GM12878 (cell line): ENCODE measurements at regions not wholly inside any gene's neighbourhood (a gene's known extent, or its start where the extent isn't known, plus 50 kb on each side); places are given as distances from the start of the nearest gene placed in this dataset.
A peak's percentile ranks its signal among the peaks of the same experiment; 100 is the strongest.

Experiments
- ATAC-seq: fragments of 200-7000 bp; cut with Tn5 transposase; 3 replicates; pipeline ENCODE4 v1.9.1; 2020; ENCODE audit warnings: mild to moderate bottlenecking, moderate library complexity
- BruUV-seq: library from RNA; stranded (reverse); fragments of 400-500 nt; replicated peaks from 2 replicates; lab custom pipeline; 2021; lab: Mats Ljungman, UMichigan
- CTCF ChIA-PET: fragments of 300-600 bp; sonication (Branson Sonifier 250); formaldehyde crosslinking; extraction: SDS; loops from one replicate; lab custom pipeline; 2021; ENCODE audit warnings: inconsistent platforms; lab: Yijun Ruan, JAX
- POLR2A ChIA-PET: fragments of 350-600 bp; formaldehyde crosslinking; extraction: SDS; loops from one replicate; lab custom pipeline; 2021; ENCODE audit warnings: inconsistent platforms; lab: Charles Lee
- RAD21 ChIA-PET: fragments of 300-600 bp; sonication (Branson Sonifier 250); formaldehyde crosslinking; loops from one replicate; lab custom pipeline; 2023; ENCODE audit warnings: antibody characterized with exemption; ENCODE audit not compliant: unreplicated experiment; lab: Charles Lee
- SMC1A ChIA-PET: fragments of 300-600 bp; sonication (Branson Sonifier 250); formaldehyde crosslinking; loops from one replicate; lab custom pipeline; 2023; ENCODE audit not compliant: unreplicated experiment, uncharacterized antibody; lab: Charles Lee
- DNase-seq: peaks from one replicate; pipeline ENCODE4 v3.0.0-alpha.2; 2011; ENCODE audit warnings: low read depth, low spot score
- FAIRE-seq: peaks from 3 replicates; lab custom pipeline; 2011; peaks lifted over from hg19 to GRCh38; lab: Jason Lieb, UNC
- H2AFZ ChIP-seq: 2 replicates; pipeline ENCODE4 v1.6.0; 2011; ENCODE audit warnings: low read depth, low read length, control low read depth; ENCODE audit not compliant: control insufficient read depth
- H3K27ac ChIP-seq: 2 replicates; pipeline ENCODE4 v1.5.1; 2011; ENCODE audit warnings: control low read depth; ENCODE audit not compliant: control insufficient read depth, insufficient read depth
- H3K27me3 ChIP-seq, 2 experiments: replicated peaks in 1 of 2; 2 replicates each; pipeline versions ENCODE4 v1.6.0 to v1.6.1; 2011; ENCODE audit warnings: low read length in 1 of 2; ENCODE audit not compliant: control insufficient read depth in 2 of 2, insufficient read depth in 2 of 2
- H3K36me3 ChIP-seq, 2 experiments: 2 replicates each; pipeline ENCODE4 v1.5.1; 2011; ENCODE audit warnings: low read length in 1 of 2; ENCODE audit not compliant: control insufficient read depth in 2 of 2, insufficient read depth in 2 of 2
- H3K4me1 ChIP-seq: 2 replicates; pipeline ENCODE4 v1.6.1; 2011; ENCODE audit warnings: mild to moderate bottlenecking, low read length, moderate library complexity, mixed read lengths; ENCODE audit not compliant: control insufficient read depth, insufficient read depth
- H3K4me2 ChIP-seq: 2 replicates; pipeline ENCODE4 v1.6.0; 2011; ENCODE audit warnings: control low read depth; ENCODE audit not compliant: control insufficient read depth, insufficient read depth
- H3K4me3 ChIP-seq: fragments of 200-600 bp; sonication (generic); 2 replicates; pipeline ENCODE4 v1.5.1; 2016
- H3K79me2 ChIP-seq: 2 replicates; pipeline ENCODE4 v1.6.0; 2011; ENCODE audit warnings: low read length; ENCODE audit not compliant: control insufficient read depth, insufficient read depth
- H3K9ac ChIP-seq: 2 replicates; pipeline ENCODE4 v1.8.0; 2011; ENCODE audit warnings: low read length, control low read depth, mixed read lengths; ENCODE audit not compliant: control insufficient read depth, insufficient read depth
- H3K9me3 ChIP-seq: replicated peaks from 3 replicates; pipeline ENCODE4 v1.5.1; 2011; ENCODE audit warnings: mild to moderate bottlenecking, low read length; ENCODE audit not compliant: control insufficient read depth, insufficient read depth
- H4K20me1 ChIP-seq: 2 replicates; pipeline ENCODE4 v1.6.0; 2011; ENCODE audit not compliant: control insufficient read depth, insufficient read depth
- BACH1 ChIP-seq: fragments of 450-650 bp; IDR thresholded peaks from 2 replicates; pipeline ENCODE4 v1.6.1; 2017; ENCODE audit warnings: mild to moderate bottlenecking, borderline replicate concordance
- CBX5 ChIP-seq: sonication (generic); IDR thresholded peaks from 2 replicates; pipeline ENCODE4 v1.6.1; 2016; ENCODE audit warnings: low read depth, moderate library complexity, mild to moderate bottlenecking, inconsistent platforms
- CEBPB ChIP-seq, 2 experiments: fragments of 150-350 bp in 1 of 2; IDR thresholded peaks; 2 replicates each; pipeline ENCODE4 v1.6.1; 2012 to 2014; ENCODE audit warnings: low read depth in 2 of 2, low read length in 2 of 2, borderline replicate concordance in 1 of 2, inconsistent platforms in 1 of 2
- EED ChIP-seq: sonication (generic); IDR thresholded peaks from 2 replicates; pipeline ENCODE4 v1.6.1; 2016; ENCODE audit warnings: antibody characterized with exemption, low read depth
- PAX5 ChIP-seq: IDR thresholded peaks from 2 replicates; pipeline ENCODE4 v1.6.1; 2011; ENCODE audit warnings: low read depth, low read length, borderline replicate concordance
- PAX8 ChIP-seq: fragments of 450-650 bp; IDR thresholded peaks from 2 replicates; pipeline ENCODE4 v1.6.1; 2017; ENCODE audit warnings: mild to moderate bottlenecking, moderate library complexity
- POLR2A ChIP-seq: IDR thresholded peaks from 2 replicates; pipeline ENCODE4 v1.6.1; 2011; ENCODE audit warnings: low read depth, mild to moderate bottlenecking, low read length
- TBL1XR1 ChIP-seq: IDR thresholded peaks from 2 replicates; pipeline ENCODE4 v1.6.1; 2012; ENCODE audit warnings: low read depth, low read length, improper control_type of control experiment
- TCF3 ChIP-seq: IDR thresholded peaks from 2 replicates; pipeline ENCODE4 v1.6.1; 2012; ENCODE audit warnings: low read depth, mild to moderate bottlenecking, low read length, borderline replicate concordance; ENCODE audit not compliant: insufficient read depth
- YY1 ChIP-seq: IDR thresholded peaks from 2 replicates; pipeline ENCODE4 v1.6.1; 2011; ENCODE audit warnings: low read depth, mild to moderate bottlenecking, low read length
- ZNF274 ChIP-seq: IDR thresholded peaks from one replicate; pipeline ENCODE4 v1.8.0; 2011; ENCODE audit not compliant: insufficient read length, insufficient read depth
- WGBS: methylation state at CpG from one replicate; pipeline ENCODE4 v1.1.6; 2016; ENCODE audit warnings: low lambda C conversion rate; ENCODE audit not compliant: insufficient replicate concordance, insufficient coverage; ENCODE audit errors: missing lambda C conversion rate; 5-methylcytosine and 5-hydroxymethylcytosine counted together
- in situ Hi-C: fragments of 300-500 bp; cut with MboI; formaldehyde crosslinking; loops from 9 replicates; pipeline ENCODE4 v1.14.3; 2018; ENCODE audit warnings: mixed read lengths
- intact Hi-C: fragments of 100-400 bp; cut with micrococcal nuclease; formaldehyde crosslinking; loops from one replicate; pipeline ENCODE4 v1.14.2; 2022; ENCODE audit not compliant: unreplicated experiment
- TF ChIP-seq, protein P1 (sequence below): fragments of 450-650 bp; IDR thresholded peaks from 2 replicates; pipeline ENCODE4 v1.6.1; 2016; ENCODE audit warnings: mild to moderate bottlenecking
- TF ChIP-seq, protein P2 (sequence below): IDR thresholded peaks from 2 replicates; pipeline ENCODE4 v1.6.1; 2012; ENCODE audit warnings: low read depth, low read length, improper control_type of control experiment
- TF ChIP-seq, protein P3 (sequence below): fragments of 450-650 bp; formaldehyde crosslinking; IDR thresholded peaks from 2 replicates; pipeline ENCODE4 v1.5.0; 2022; ENCODE audit warnings: mild to moderate bottlenecking, missing genetic modification characterization

DNA sequence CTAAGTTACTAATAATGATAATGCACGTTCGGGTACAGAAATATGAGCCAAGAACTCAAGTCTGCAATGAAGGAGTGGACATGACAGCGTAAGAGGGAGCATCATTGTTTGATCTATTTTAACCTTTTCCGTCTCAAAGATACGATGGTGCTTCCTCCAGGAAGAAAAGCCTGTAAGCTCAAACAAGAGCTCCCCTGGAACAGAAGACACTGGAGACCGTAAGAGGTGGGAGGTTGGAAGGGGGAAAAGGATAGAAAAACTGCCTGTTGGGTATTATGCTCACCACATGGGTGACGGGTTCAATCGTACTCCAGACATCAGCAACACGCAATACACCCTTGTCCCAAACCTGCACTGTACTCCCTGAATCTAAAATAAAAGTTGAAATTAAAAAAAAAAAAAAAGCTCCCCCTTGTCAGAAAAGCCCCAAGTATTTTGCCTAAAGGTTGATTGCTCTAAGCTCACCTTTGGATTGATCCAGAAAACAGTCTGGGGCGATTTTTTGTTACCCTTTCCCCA lies 180.5 kb downstream of the TRIM27 start:
- Histone ChIP-seq H3K79me2 (no peaks in the 10 kb centered on the region), H3K27ac (no peak overlapping the region), H3K9me3 (no peaks in the 10 kb centered on the region; the same call in 1 of the 3 replicates), H3K4me1 (no peaks in the 10 kb centered on the region), H2AFZ (no peak overlapping the region), H3K4me2 (peak overlapping the region; percentile 17; the same call in 1 of the 2 replicates), H3K9ac (no peak overlapping the region), H4K20me1 (no peaks in the 10 kb centered on the region), H3K27me3 (no peaks in the 10 kb centered on the region), H3K4me3 (0 out of 2 replicates have a peak overlapping the region, but pooled peaks have one; percentile 17), H3K36me3 (no peaks in the 10 kb centered on the region)
- RAD21 ChIA-PET, result no interaction called here
- intact Hi-C loops, result no loop called here
- CTCF ChIA-PET, result no interaction called here
- no TSS peak for BruUV-seq
- 24% methylated on average over 10 of the region's 10 CpGs for WGBS
- ATAC-seq (no peak), FAIRE-seq (no peak), DNase-seq (no peak)
- TF ChIP-seq YY1, result no peak
- no peak for TF ChIP-seq BACH1
- TF ChIP-seq TCF3, result no peak
- TF ChIP-seq, protein P1, sequence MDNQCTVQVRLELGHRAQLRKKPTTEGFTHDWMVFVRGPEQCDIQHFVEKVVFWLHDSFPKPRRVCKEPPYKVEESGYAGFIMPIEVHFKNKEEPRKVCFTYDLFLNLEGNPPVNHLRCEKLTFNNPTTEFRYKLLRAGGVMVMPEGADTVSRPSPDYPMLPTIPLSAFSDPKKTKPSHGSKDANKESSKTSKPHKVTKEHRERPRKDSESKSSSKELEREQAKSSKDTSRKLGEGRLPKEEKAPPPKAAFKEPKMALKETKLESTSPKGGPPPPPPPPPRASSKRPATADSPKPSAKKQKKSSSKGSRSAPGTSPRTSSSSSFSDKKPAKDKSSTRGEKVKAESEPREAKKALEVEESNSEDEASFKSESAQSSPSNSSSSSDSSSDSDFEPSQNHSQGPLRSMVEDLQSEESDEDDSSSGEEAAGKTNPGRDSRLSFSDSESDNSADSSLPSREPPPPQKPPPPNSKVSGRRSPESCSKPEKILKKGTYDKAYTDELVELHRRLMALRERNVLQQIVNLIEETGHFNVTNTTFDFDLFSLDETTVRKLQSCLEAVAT, result no peak
- no peak for TF ChIP-seq PAX5
- TF ChIP-seq, protein P2, sequence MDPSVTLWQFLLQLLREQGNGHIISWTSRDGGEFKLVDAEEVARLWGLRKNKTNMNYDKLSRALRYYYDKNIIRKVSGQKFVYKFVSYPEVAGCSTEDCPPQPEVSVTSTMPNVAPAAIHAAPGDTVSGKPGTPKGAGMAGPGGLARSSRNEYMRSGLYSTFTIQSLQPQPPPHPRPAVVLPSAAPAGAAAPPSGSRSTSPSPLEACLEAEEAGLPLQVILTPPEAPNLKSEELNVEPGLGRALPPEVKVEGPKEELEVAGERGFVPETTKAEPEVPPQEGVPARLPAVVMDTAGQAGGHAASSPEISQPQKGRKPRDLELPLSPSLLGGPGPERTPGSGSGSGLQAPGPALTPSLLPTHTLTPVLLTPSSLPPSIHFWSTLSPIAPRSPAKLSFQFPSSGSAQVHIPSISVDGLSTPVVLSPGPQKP, result no peak
- TF ChIP-seq POLR2A, result no peak
- no peak for TF ChIP-seq PAX8
- TF ChIP-seq, protein P3, sequence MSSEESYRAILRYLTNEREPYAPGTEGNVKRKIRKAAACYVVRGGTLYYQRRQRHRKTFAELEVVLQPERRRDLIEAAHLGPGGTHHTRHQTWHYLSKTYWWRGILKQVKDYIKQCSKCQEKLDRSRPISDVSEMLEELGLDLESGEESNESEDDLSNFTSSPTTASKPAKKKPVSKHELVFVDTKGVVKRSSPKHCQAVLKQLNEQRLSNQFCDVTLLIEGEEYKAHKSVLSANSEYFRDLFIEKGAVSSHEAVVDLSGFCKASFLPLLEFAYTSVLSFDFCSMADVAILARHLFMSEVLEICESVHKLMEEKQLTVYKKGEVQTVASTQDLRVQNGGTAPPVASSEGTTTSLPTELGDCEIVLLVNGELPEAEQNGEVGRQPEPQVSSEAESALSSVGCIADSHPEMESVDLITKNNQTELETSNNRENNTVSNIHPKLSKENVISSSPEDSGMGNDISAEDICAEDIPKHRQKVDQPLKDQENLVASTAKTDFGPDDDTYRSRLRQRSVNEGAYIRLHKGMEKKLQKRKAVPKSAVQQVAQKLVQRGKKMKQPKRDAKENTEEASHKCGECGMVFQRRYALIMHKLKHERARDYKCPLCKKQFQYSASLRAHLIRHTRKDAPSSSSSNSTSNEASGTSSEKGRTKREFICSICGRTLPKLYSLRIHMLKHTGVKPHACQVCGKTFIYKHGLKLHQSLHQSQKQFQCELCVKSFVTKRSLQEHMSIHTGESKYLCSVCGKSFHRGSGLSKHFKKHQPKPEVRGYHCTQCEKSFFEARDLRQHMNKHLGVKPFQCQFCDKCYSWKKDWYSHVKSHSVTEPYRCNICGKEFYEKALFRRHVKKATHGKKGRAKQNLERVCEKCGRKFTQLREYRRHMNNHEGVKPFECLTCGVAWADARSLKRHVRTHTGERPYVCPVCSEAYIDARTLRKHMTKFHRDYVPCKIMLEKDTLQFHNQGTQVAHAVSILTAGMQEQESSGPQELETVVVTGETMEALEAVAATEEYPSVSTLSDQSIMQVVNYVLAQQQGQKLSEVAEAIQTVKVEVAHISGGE (CRISPR knock-in tag), result no peak
- TF ChIP-seq CEBPB (IDR thresholded peaks at IDR 0.05; ENCODE audit: borderline replicate concordance in 1 of 2, low read depth in 2 of 2, low read length in 2 of 2), result no peak
- TF ChIP-seq CBX5, result no peak
- TF ChIP-seq EED, result no peak
- TF ChIP-seq ZNF274, result no peak
- no peak for TF ChIP-seq TBL1XR1
- in situ Hi-C loops, result no loop called here
- POLR2A ChIA-PET, result no interaction called here
- SMC1A ChIA-PET, result interaction anchor here (0.6 kb wide), 1 partner anchor 1447 kb away, joined by 3 read pairs; no protein-coding TSS in a partner anchor
